ENCODE measurements at regions not wholly inside any gene's neighbourhood (a gene's known extent, or its start where the extent isn't known, plus 50 kb on each side); places are given as distances from the start of the nearest gene placed in this dataset.

DNA sequence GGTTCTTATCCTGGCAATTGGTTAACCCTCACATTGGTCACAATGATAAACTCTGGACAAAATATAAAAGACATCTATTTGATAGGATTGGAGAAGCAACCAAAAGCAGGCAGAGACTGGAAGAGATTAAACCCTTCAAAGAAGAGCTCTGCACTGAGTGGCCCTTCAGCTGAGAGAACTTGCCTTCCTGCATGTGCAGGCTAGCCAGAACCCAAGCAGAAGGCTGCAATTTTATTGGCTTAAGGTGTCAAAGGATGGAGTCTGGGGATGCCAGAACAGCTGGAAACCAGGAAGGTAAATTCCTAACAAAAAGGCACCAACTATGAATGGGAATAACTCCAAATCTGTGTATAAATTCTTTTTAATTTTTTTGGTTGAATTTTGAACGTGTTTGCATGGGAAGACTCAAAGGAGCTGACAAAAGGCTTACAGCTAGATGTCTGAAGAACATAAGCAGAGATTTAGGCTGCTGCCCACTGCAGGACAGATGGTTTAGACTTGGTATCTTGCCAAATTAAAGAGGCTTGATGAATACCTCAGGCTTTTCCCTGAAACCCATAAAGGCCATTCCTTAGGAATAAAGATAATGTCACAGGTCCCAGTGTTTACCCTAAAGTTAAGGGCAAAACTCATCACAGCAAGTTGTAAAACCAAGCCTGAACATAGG lies 66.3 kb downstream of the NR2F1 start:
- TF ChIP-seq POLR2A (IDR thresholded peaks at IDR 0.05), result no peak
- TF ChIP-seq, protein P1, sequence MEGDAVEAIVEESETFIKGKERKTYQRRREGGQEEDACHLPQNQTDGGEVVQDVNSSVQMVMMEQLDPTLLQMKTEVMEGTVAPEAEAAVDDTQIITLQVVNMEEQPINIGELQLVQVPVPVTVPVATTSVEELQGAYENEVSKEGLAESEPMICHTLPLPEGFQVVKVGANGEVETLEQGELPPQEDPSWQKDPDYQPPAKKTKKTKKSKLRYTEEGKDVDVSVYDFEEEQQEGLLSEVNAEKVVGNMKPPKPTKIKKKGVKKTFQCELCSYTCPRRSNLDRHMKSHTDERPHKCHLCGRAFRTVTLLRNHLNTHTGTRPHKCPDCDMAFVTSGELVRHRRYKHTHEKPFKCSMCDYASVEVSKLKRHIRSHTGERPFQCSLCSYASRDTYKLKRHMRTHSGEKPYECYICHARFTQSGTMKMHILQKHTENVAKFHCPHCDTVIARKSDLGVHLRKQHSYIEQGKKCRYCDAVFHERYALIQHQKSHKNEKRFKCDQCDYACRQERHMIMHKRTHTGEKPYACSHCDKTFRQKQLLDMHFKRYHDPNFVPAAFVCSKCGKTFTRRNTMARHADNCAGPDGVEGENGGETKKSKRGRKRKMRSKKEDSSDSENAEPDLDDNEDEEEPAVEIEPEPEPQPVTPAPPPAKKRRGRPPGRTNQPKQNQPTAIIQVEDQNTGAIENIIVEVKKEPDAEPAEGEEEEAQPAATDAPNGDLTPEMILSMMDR (IDR thresholded peaks at IDR 0.05), result no peak
